OCI-LY3 (cell line): ENCODE measurements at regions not wholly inside any gene's neighbourhood (a gene's known extent, or its start where the extent isn't known, plus 50 kb on each side); places are given as distances from the start of the nearest gene placed in this dataset.

Experiments
- CTCF ChIP-seq: fragments of 200-600, 300-600 bp; sonication (generic); IDR thresholded peaks from 2 replicates; pipeline ENCODE4 v1.5.1; 2014; ENCODE audit warnings: antibody characterized with exemption, low read length, low read depth
- EZH2phosphoT487 ChIP-seq: fragments of 200-600 bp; shearing (Covaris generic); IDR thresholded peaks from 2 replicates; pipeline ENCODE4 v1.6.1; 2018; ENCODE audit warnings: antibody characterized with exemption, mixed run types, low read depth

- TF ChIP-seq CTCF (no peak), EZH2phosphoT487 (no peak)
Observed at GRCh38 chr2:221135699-221136098, 436.4 kb downstream of the EPHA4 start.
